IMR-90 (cell line): ENCODE measurements at regions not wholly inside any gene's neighbourhood (a gene's known extent, or its start where the extent isn't known, plus 50 kb on each side); places are given as distances from the start of the nearest gene placed in this dataset.

Experiments used
- ATAC-seq: fragments of 200-7000 bp; cut with Tn5 transposase; 2 replicates; pipeline ENCODE4 v1.9.1; 2020; ENCODE audit warnings: low read depth, mild to moderate bottlenecking, moderate library complexity
- BruUV-seq: library from RNA; stranded (reverse); fragments of 400-500 nt; replicated peaks from 2 replicates; lab custom pipeline; 2021; lab: Mats Ljungman, UMichigan
- CTCF ChIA-PET: fragments of 300-600 bp; formaldehyde crosslinking; extraction: SDS; loops from one replicate; lab custom pipeline; 2021; ENCODE audit warnings: antibody characterized with exemption; lab: Yijun Ruan, JAX
- POLR2A ChIA-PET: fragments of 300-600 bp; sonication (Branson Sonifier 250); formaldehyde crosslinking; loops from one replicate; lab custom pipeline; 2022; ENCODE audit warnings: antibody characterized with exemption; ENCODE audit not compliant: unreplicated experiment; lab: Charles Lee
- DNase-seq: peaks from one replicate; pipeline ENCODE4 v3.0.0; 2013
- H2AFZ ChIP-seq: replicated peaks from 2 replicates; pipeline ENCODE3; 2013; ENCODE audit warnings: low read length, mild to moderate bottlenecking; ENCODE audit not compliant: poor library complexity
- H2AK5ac ChIP-seq: 2 replicates; pipeline ENCODE4 v1.6.1; 2013; ENCODE audit warnings: low read depth, low read length, inconsistent platforms
- H2AK9ac ChIP-seq: replicated peaks from 2 replicates; pipeline ENCODE3; 2013; ENCODE audit warnings: mild to moderate bottlenecking, low read depth, low read length, moderate library complexity; ENCODE audit not compliant: poor library complexity
- H2BK120ac ChIP-seq: 2 replicates; pipeline ENCODE4 v1.6.1; 2013; ENCODE audit warnings: low read depth, low read length, inconsistent platforms
- H2BK15ac ChIP-seq: 3 replicates; pipeline ENCODE4 v1.6.1; 2013; ENCODE audit warnings: low read depth, low read length, inconsistent platforms
- H2BK20ac ChIP-seq: 2 replicates; pipeline ENCODE4 v1.6.1; 2013; ENCODE audit warnings: low read depth, mild to moderate bottlenecking, inconsistent platforms, low read length, moderate library complexity
- H2BK5ac ChIP-seq: 2 replicates; pipeline ENCODE4 v1.6.1; 2013; ENCODE audit warnings: mild to moderate bottlenecking, low read depth, low read length, inconsistent platforms; ENCODE audit not compliant: poor library complexity, severe bottlenecking
- H3K14ac ChIP-seq: replicated peaks from 2 replicates; pipeline ENCODE4 v1.6.1; 2013; ENCODE audit warnings: low read depth, low read length, inconsistent platforms
- H3K18ac ChIP-seq: 2 replicates; pipeline ENCODE4 v1.6.1; 2013; ENCODE audit warnings: low read depth, low read length, control low read depth
- H3K23ac ChIP-seq: 2 replicates; pipeline ENCODE4 v1.6.1; 2013; ENCODE audit warnings: low read depth, low read length, inconsistent platforms
- H3K27ac ChIP-seq: 2 replicates; pipeline ENCODE4 v1.5.1; 2013; ENCODE audit warnings: mild to moderate bottlenecking, control low read depth, low read length; ENCODE audit not compliant: insufficient read depth
- H3K27me3 ChIP-seq: 2 replicates; pipeline ENCODE4 v1.6.1; 2013; ENCODE audit warnings: low read length; ENCODE audit not compliant: control insufficient read depth, insufficient read depth
- H3K36me3 ChIP-seq: 2 replicates; pipeline ENCODE4 v1.6.1; 2013; ENCODE audit warnings: low read length, mixed read lengths; ENCODE audit not compliant: control insufficient read depth, insufficient read depth
- H3K4ac ChIP-seq: 2 replicates; pipeline ENCODE4 v1.6.1; 2013; ENCODE audit warnings: low read depth, low read length, inconsistent platforms
- H3K4me1 ChIP-seq: 2 replicates; pipeline ENCODE4 v1.6.1; 2013; ENCODE audit warnings: low read length, mixed read lengths; ENCODE audit not compliant: control insufficient read depth, insufficient read depth
- H3K4me2 ChIP-seq: 2 replicates; pipeline ENCODE4 v1.6.1; 2013; ENCODE audit warnings: low read depth, mild to moderate bottlenecking, control low read depth, low read length, moderate library complexity
- H3K4me3 ChIP-seq: 2 replicates; pipeline ENCODE4 v1.5.1; 2013; ENCODE audit warnings: low read depth, mild to moderate bottlenecking, control low read depth, low read length, moderate library complexity; ENCODE audit not compliant: insufficient read depth
- H3K56ac ChIP-seq: 2 replicates; pipeline ENCODE4 v1.6.1; 2013; ENCODE audit warnings: low read length, inconsistent platforms; ENCODE audit not compliant: insufficient read depth; ENCODE audit errors: extremely low read depth
- H3K79me1 ChIP-seq, 2 experiments: 2 replicates each; pipeline ENCODE4 v1.6.1; 2013; ENCODE audit warnings: low read length in 2 of 2, inconsistent platforms in 1 of 2, low read depth in 1 of 2
- H3K9ac ChIP-seq: 2 replicates; pipeline ENCODE4 v1.6.1; 2013; ENCODE audit warnings: low read depth, low read length, control low read depth
- H3K9me1 ChIP-seq: 2 replicates; pipeline ENCODE4 v1.6.1; 2013; ENCODE audit warnings: low read length, inconsistent platforms; ENCODE audit not compliant: insufficient read depth
- H3K9me3 ChIP-seq: 2 replicates; pipeline ENCODE4 v1.6.1; 2013; ENCODE audit warnings: low read length; ENCODE audit not compliant: control insufficient read depth, insufficient read depth
- H4K20me1 ChIP-seq: 2 replicates; pipeline ENCODE4 v1.6.1; 2013; ENCODE audit warnings: low read length, inconsistent platforms; ENCODE audit not compliant: insufficient read depth
- H4K5ac ChIP-seq: 2 replicates; pipeline ENCODE4 v1.6.1; 2013; ENCODE audit warnings: mild to moderate bottlenecking, low read depth, low read length, control low read depth
- H4K8ac ChIP-seq, 2 experiments: 2 replicates each; pipeline ENCODE4 v1.6.1; 2013; ENCODE audit warnings: low read depth in 2 of 2, low read length in 2 of 2, control low read depth in 1 of 2, inconsistent platforms in 1 of 2
- H4K91ac ChIP-seq: 2 replicates; pipeline ENCODE4 v1.6.1; 2013; ENCODE audit warnings: low read depth, low read length, inconsistent platforms; ENCODE audit not compliant: insufficient read depth
- BHLHE40 ChIP-seq: fragments of 150-350 bp; IDR thresholded peaks from 2 replicates; pipeline ENCODE4 v1.6.1; 2016; ENCODE audit warnings: mild to moderate bottlenecking, low read depth, low read length
- CEBPB ChIP-seq: IDR thresholded peaks from 2 replicates; pipeline ENCODE4 v1.6.1; 2012; ENCODE audit warnings: low read depth, low read length, improper control_type of control experiment
- CHD1 ChIP-seq: IDR thresholded peaks from 2 replicates; pipeline ENCODE4 v1.6.1; 2012; ENCODE audit warnings: low read depth, low read length, improper control_type of control experiment
- FOS ChIP-seq: fragments of 150-350 bp; IDR thresholded peaks from 2 replicates; pipeline ENCODE4 v1.6.1; 2016; ENCODE audit warnings: low read depth, low read length
- MAFK ChIP-seq: IDR thresholded peaks from 2 replicates; pipeline ENCODE4 v1.6.1; 2012; ENCODE audit warnings: low read depth, low read length, improper control_type of control experiment
- MAZ ChIP-seq: IDR thresholded peaks from 2 replicates; pipeline ENCODE4 v1.6.1; 2012; ENCODE audit warnings: low read depth, mild to moderate bottlenecking, low read length, improper control_type of control experiment, moderate library complexity, borderline replicate concordance
- MXI1 ChIP-seq: IDR thresholded peaks from 2 replicates; pipeline ENCODE4 v1.6.1; 2012; ENCODE audit warnings: low read depth, mild to moderate bottlenecking, low read length, moderate library complexity, borderline replicate concordance
- NFE2L2 ChIP-seq: fragments of 150-350 bp; IDR thresholded peaks from 2 replicates; pipeline ENCODE4 v1.6.1; 2016; ENCODE audit warnings: low read depth, mild to moderate bottlenecking, low read length
- POLR2A ChIP-seq: IDR thresholded peaks from 2 replicates; pipeline ENCODE4 v1.6.1; 2012; ENCODE audit warnings: mild to moderate bottlenecking, low read depth, low read length
- RAD21 ChIP-seq: IDR thresholded peaks from 2 replicates; pipeline ENCODE4 v1.6.1; 2012; ENCODE audit warnings: low read length, improper control_type of control experiment
- RCOR1 ChIP-seq: IDR thresholded peaks from 2 replicates; pipeline ENCODE4 v1.6.1; 2012; ENCODE audit warnings: mild to moderate bottlenecking, low read length, improper control_type of control experiment; ENCODE audit not compliant: insufficient replicate concordance
- RFX5 ChIP-seq: IDR thresholded peaks from 2 replicates; pipeline ENCODE4 v1.8.0; 2012; ENCODE audit warnings: low read depth, mild to moderate bottlenecking, low read length, moderate library complexity
- SMC3 ChIP-seq: fragments of 150-350 bp; IDR thresholded peaks from 2 replicates; pipeline ENCODE4 v1.6.1; 2016; ENCODE audit warnings: low read depth, mild to moderate bottlenecking, antibody characterized with exemption, low read length, moderate library complexity
- WGBS, 2 experiments: methylation state at CpG; one replicate each; pipeline versions ENCODE4 v1.1.5 to v1.1.7; 2013; ENCODE audit warnings: missing lambda C conversion rate in 2 of 2; ENCODE audit not compliant: insufficient read length in 1 of 2; ENCODE audit errors: extremely low coverage in 2 of 2; 5-methylcytosine and 5-hydroxymethylcytosine counted together
- dilution Hi-C: fragments of 300-500 bp; cut with HindIII; formaldehyde crosslinking; loops from one replicate; pipeline ENCODE4 v1.14.3; 2018; ENCODE audit warnings: low sequenced_read_pairs; ENCODE audit not compliant: unreplicated experiment
- in situ Hi-C: fragments of 300-500 bp; cut with MboI; formaldehyde crosslinking; loops from 3 replicates; pipeline ENCODE4 v1.14.3; 2019; ENCODE audit warnings: low sequenced_read_pairs, inconsistent platforms, mixed read lengths
- intact Hi-C: fragments of 100-400 bp; cut with micrococcal nuclease; formaldehyde crosslinking; loops from 2 replicates; pipeline ENCODE4 v1.10.0; 2022
- TF ChIP-seq, protein P1 (sequence below): fragments of 150-350 bp; IDR thresholded peaks from 2 replicates; pipeline ENCODE4 v1.6.1; 2017; ENCODE audit warnings: mild to moderate bottlenecking, antibody characterized with exemption, low read length, low read depth
- TF ChIP-seq, protein P2 (sequence below): conservative IDR thresholded peaks from 2 replicates; pipeline ENCODE4 v1.5.1; 2012; ENCODE audit warnings: mild to moderate bottlenecking, low read depth, low read length, improper control_type of control experiment
- TF ChIP-seq, protein P3 (sequence below): fragments of 150-350 bp; IDR thresholded peaks from 2 replicates; pipeline ENCODE4 v1.6.1; 2016; ENCODE audit warnings: low read depth, mild to moderate bottlenecking, low read length, moderate library complexity, borderline replicate concordance

DNA sequence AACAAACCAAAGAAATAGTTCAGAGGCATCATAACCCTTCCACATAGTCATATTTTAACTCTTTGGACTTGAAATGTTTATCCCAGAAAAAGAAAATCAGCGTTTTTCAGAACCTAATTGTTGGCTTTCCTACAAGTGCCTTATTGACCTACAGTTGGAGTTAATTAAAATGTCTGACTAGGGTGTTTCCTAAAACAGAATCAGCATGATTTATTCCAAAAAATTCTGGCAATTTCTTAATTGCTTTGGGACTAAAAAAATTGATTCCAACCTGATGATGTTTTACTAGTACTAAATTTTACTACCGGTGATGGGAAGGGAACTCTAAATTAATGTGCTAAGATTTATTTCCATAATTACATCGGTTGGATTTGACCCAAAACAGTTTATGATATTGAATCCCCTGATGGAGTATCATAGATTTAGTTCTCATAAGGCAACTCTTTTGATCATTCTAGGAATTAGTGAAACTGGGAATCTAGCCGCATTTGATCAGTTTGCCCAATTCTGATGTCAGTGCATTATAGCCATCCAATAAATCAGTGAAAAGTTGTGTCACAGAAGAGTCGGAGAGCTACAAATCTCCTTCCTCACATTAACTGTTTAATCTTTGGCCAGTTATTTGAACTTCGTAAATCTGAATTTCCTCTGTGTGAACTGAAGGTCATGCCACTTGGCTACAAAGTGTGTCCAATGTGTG lies 134.3 kb upstream of the DSEL start:
- no peaks in the 10 kb centered on the region for H3K36me3 ChIP-seq
- no peak overlapping the region for H2BK20ac ChIP-seq
- H3K27ac ChIP-seq = no peak overlapping the region
- no peak overlapping the region for H4K5ac ChIP-seq
- no peak overlapping the region for H2AK9ac ChIP-seq
- H4K91ac ChIP-seq = no peak overlapping the region
- no peaks in the 10 kb centered on the region for H3K9me1 ChIP-seq
- no peaks in the 10 kb centered on the region for H3K4me1 ChIP-seq
- CTCF ChIA-PET = no interaction called here
- ATAC-seq = no peak
- no peak overlapping the region for H2AFZ ChIP-seq
- no peak overlapping the region for H3K18ac ChIP-seq
- TF ChIP-seq CHD1 (no peak), RFX5 (no peak), MAZ (no peak), RAD21 (no peak), CEBPB (no peak), FOS (no peak), BHLHE40 (no peak), RCOR1 (no peak), MXI1 (no peak), POLR2A (no peak), NFE2L2 (no peak), SMC3 (no peak), MAFK (no peak)
- TF ChIP-seq, protein P1, sequence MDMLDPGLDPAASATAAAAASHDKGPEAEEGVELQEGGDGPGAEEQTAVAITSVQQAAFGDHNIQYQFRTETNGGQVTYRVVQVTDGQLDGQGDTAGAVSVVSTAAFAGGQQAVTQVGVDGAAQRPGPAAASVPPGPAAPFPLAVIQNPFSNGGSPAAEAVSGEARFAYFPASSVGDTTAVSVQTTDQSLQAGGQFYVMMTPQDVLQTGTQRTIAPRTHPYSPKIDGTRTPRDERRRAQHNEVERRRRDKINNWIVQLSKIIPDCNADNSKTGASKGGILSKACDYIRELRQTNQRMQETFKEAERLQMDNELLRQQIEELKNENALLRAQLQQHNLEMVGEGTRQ = no peak
- TF ChIP-seq, protein P2, sequence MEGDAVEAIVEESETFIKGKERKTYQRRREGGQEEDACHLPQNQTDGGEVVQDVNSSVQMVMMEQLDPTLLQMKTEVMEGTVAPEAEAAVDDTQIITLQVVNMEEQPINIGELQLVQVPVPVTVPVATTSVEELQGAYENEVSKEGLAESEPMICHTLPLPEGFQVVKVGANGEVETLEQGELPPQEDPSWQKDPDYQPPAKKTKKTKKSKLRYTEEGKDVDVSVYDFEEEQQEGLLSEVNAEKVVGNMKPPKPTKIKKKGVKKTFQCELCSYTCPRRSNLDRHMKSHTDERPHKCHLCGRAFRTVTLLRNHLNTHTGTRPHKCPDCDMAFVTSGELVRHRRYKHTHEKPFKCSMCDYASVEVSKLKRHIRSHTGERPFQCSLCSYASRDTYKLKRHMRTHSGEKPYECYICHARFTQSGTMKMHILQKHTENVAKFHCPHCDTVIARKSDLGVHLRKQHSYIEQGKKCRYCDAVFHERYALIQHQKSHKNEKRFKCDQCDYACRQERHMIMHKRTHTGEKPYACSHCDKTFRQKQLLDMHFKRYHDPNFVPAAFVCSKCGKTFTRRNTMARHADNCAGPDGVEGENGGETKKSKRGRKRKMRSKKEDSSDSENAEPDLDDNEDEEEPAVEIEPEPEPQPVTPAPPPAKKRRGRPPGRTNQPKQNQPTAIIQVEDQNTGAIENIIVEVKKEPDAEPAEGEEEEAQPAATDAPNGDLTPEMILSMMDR = no peak
- TF ChIP-seq, protein P3, sequence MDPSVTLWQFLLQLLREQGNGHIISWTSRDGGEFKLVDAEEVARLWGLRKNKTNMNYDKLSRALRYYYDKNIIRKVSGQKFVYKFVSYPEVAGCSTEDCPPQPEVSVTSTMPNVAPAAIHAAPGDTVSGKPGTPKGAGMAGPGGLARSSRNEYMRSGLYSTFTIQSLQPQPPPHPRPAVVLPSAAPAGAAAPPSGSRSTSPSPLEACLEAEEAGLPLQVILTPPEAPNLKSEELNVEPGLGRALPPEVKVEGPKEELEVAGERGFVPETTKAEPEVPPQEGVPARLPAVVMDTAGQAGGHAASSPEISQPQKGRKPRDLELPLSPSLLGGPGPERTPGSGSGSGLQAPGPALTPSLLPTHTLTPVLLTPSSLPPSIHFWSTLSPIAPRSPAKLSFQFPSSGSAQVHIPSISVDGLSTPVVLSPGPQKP = no peak
- H3K79me1 ChIP-seq = no peaks in the 10 kb centered on the region
- POLR2A ChIA-PET = no interaction called here
- no peak overlapping the region for H3K4ac ChIP-seq
- in situ Hi-C loops (no loop called here), intact Hi-C loops (no loop called here), dilution Hi-C loops (no loop called here)
- no peak overlapping the region for H3K56ac ChIP-seq
- no peak overlapping the region for H2AK5ac ChIP-seq
- H3K9me3 ChIP-seq = no peaks in the 10 kb centered on the region; the same call in 1 of the 2 replicates
- H3K4me3 ChIP-seq = no peak overlapping the region
- DNase-seq = no peak
- H4K20me1 ChIP-seq = no peaks in the 10 kb centered on the region
- BruUV-seq = no TSS peak
- no peak overlapping the region for H2BK5ac ChIP-seq
- no peak overlapping the region for H3K23ac ChIP-seq
- no peak overlapping the region for H3K14ac ChIP-seq
- WGBS, 2 experiments = no CpG with 5 or more reads among the region's 6 CpGs
- H2BK120ac ChIP-seq = no peak overlapping the region
- H4K8ac ChIP-seq = no peak overlapping the region
- H3K4me2 ChIP-seq = no peak overlapping the region
- no peak overlapping the region for H3K9ac ChIP-seq
- no peak overlapping the region for H2BK15ac ChIP-seq
- no peaks in the 10 kb centered on the region for H3K27me3 ChIP-seq
